ENCODE measurements at regions not wholly inside any gene's neighbourhood (a gene's known extent, or its start where the extent isn't known, plus 50 kb on each side); places are given as distances from the start of the nearest gene placed in this dataset.

DNA sequence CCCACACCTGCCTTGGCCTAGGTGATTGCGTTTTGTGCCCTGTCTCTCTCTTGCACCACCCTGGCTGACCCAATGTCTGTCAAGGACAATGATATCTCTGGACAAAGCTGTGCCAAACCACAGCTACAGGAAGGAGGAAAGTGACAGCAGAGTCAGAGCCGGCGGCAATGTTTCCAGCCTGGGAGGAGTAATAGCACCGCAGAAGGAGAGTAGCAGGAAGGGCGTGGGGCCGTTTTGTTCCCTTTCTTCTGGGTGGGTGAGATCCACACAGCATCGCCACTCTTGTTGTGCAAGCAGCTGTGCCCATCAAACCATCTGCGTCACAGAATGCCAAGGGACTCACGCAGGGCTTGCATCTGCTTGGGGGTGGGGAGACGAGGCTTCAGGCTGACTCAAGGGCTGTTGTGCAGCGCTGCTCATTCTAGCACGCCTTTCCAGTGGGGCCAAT lies 341.6 kb upstream of the AUTS2 start:
- intact Hi-C loops (cut with DNase I), result no loop called here
- ATAC-seq (peak; percentile 35), DNase-seq (peak in 1 of 4 donors; percentile 44)
- Histone ChIP-seq H3K4me3 (no peak overlapping the region), H3K36me3 (no peaks in the 10 kb centered on the region), H3K9me3 (no peaks in the 10 kb centered on the region), H3K27ac (no peak overlapping the region), H3K4me1 (no peaks in the 10 kb centered on the region), H3K27me3 (peaks cover 0 to 7% of the 10 kb centered on the region in 2 donors)
- TF ChIP-seq, protein P1, sequence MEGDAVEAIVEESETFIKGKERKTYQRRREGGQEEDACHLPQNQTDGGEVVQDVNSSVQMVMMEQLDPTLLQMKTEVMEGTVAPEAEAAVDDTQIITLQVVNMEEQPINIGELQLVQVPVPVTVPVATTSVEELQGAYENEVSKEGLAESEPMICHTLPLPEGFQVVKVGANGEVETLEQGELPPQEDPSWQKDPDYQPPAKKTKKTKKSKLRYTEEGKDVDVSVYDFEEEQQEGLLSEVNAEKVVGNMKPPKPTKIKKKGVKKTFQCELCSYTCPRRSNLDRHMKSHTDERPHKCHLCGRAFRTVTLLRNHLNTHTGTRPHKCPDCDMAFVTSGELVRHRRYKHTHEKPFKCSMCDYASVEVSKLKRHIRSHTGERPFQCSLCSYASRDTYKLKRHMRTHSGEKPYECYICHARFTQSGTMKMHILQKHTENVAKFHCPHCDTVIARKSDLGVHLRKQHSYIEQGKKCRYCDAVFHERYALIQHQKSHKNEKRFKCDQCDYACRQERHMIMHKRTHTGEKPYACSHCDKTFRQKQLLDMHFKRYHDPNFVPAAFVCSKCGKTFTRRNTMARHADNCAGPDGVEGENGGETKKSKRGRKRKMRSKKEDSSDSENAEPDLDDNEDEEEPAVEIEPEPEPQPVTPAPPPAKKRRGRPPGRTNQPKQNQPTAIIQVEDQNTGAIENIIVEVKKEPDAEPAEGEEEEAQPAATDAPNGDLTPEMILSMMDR (IDR thresholded peaks at IDR 0.05), result no peak

DNA sequence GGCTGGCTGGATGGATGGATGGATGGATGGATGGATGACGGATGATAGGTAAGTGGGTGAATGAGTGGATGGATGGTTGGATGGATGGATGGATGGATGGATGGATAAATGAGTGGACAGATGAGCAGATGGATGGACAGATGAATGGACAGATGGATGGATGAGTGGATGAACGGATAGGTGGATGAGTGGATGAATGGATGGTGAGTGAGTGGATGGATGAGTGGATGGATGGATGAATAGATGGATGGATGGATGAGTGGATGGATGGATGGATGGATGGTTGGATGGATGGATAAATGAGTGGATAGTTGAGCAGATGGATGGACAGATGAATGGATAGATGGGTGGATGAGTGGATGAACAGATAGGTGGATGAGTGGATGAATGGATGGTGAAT lies 340.7 kb upstream of the AUTS2 start:
- Histone ChIP-seq H3K36me3 (no peaks in the 10 kb centered on the region), H3K4me3 (no peak overlapping the region), H3K4me1 (no peaks in the 10 kb centered on the region), H3K9me3 (no peaks in the 10 kb centered on the region), H3K27ac (no peak overlapping the region), H3K27me3 (peaks cover 0 to 7% of the 10 kb centered on the region in 2 donors)
- no peak for DNase-seq
- ATAC-seq, result no peak
- TF ChIP-seq, protein P1 (IDR thresholded peaks at IDR 0.05), result no peak
- intact Hi-C loops (cut with DNase I), result no loop called here

DNA sequence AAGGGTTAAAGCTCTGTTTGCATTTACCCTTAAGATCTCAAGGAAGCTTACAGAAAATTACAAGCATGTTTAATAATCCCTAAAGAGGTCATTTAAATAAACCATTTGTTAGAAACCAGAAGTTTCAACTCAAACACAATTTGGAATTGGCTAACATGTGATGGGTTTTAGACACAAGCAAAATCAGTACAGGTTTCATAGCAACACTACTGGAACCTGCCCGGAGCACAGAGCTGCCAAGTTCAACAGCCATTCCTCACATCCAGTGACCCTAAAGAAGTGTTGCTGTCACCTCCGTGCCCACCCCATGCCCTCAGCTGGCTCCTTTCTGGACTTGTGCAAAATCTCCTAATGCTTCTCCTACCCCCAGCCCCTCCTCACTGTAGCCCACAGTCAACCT lies 338.8 kb upstream of the AUTS2 start:
- Histone ChIP-seq H3K36me3 (no peaks in the 10 kb centered on the region), H3K9me3 (no peaks in the 10 kb centered on the region), H3K27ac (no peak overlapping the region), H3K27me3 (peaks cover 0 to 7% of the 10 kb centered on the region in 2 donors), H3K4me1 (no peaks in the 10 kb centered on the region), H3K4me3 (no peak overlapping the region)
- DNase-seq (no peak), ATAC-seq (peak; percentile 61)
- intact Hi-C loops (cut with DNase I), result no loop called here
- TF ChIP-seq, protein P1 (IDR thresholded peaks at IDR 0.05), result no peak

DNA sequence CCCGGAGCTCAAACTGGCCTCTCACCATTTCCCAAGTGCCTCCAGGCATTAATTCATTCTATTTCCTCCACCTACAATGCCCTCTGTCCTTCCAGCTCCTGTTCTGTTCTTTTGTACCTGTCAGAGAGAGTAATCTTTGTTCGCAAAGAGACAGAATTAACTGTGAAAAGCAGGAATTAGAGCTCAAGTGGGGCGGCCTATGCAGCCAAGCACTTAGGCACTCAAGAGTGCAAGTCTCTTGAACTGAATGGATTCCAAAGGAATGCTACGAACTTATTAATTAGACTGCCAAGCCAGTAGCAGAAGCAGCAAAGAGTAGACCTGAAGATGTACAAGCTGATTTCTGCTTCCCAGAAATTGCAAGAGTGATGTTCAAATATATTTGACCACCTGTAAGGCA lies 338.3 kb upstream of the AUTS2 start:
- ATAC-seq, result peak; percentile 78
- intact Hi-C loops (cut with DNase I), result no loop called here
- no peaks in the 10 kb centered on the region for H3K9me3 ChIP-seq
- no peaks in the 10 kb centered on the region for H3K4me1 ChIP-seq
- H3K27me3 ChIP-seq, result peaks cover 0 to 7% of the 10 kb centered on the region in 2 donors
- TF ChIP-seq, protein P1 (IDR thresholded peaks at IDR 0.05), result no peak
- no peaks in the 10 kb centered on the region for H3K36me3 ChIP-seq
- no peak overlapping the region for H3K4me3 ChIP-seq
- no peak for DNase-seq
- no peak overlapping the region for H3K27ac ChIP-seq

DNA sequence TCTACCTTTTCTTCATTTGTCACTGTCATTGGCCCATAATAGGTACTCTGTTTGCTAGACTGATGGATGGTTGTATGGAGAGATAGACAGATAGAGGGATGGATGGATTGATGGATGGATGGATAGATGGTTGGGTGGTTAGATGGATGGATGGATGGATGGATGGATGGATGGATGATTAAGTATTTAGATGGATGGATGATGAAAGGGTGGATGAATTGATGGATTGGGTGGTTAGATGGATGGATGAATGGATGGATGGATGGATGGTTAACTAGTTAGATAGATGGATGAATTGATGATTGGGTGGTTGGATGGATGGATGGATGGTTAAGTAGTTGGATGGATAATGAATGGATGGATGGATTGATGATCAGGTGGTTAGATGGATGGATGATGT lies 334.7 kb upstream of the AUTS2 start:
- H3K4me1 ChIP-seq, result no peaks in the 10 kb centered on the region
- no peaks in the 10 kb centered on the region for H3K36me3 ChIP-seq
- TF ChIP-seq, protein P1 (IDR thresholded peaks at IDR 0.05), result no peak
- intact Hi-C loops (cut with DNase I), result no loop called here
- no peaks in the 10 kb centered on the region for H3K9me3 ChIP-seq
- H3K4me3 ChIP-seq, result no peak overlapping the region
- no peak for ATAC-seq
- no peak for DNase-seq
- H3K27me3 ChIP-seq, result peaks cover 0 to under 1% of the 10 kb centered on the region in 2 donors
- no peak overlapping the region for H3K27ac ChIP-seq
